ENCODE measurements at regions not wholly inside any gene's neighbourhood (a gene's known extent, or its start where the extent isn't known, plus 50 kb on each side); places are given as distances from the start of the nearest gene placed in this dataset.

GRCh38 chr6:25028328-25028727 lies 92.6 kb upstream of the RIPOR2 start:
- Histone ChIP-seq H3K9ac (ENCODE audit: low read length) (no peak overlapping the region), H3K27ac (ENCODE audit: low read depth, low read length) (no peak overlapping the region), H3K4me1 (ENCODE audit: control insufficient read depth, insufficient read depth, low read length) (no peaks in the 10 kb centered on the region), H3K27me3 (ENCODE audit: control insufficient read depth, insufficient read depth, low read length) (no peaks in the 10 kb centered on the region), H3K36me3 (ENCODE audit: control insufficient read depth, insufficient read depth, low read length) (no peaks in the 10 kb centered on the region), H3K4me3 (ENCODE audit: low read length) (no peak overlapping the region)

DNA sequence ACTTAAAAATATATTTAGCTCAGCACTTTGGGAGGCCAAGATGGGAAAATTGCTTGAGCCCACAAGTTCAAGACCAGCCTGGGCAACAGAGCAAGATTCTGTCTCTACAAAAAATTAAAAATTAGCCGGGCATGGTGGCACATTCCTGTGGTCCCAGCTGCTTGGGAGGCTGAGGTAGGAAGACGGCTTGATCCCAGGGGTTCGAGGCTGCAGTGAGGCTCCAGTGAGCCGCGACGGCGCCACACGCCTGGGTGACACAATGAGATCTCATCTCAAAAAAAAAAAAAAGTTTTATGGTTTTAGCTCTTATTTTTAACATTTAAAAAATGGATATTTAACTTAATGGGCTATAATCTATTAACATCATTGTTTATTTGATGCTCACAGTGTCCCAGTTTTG lies 97.2 kb upstream of the RIPOR2 start:
- Histone ChIP-seq H3K4me1 (ENCODE audit: control insufficient read depth, insufficient read depth, low read length) (no peaks in the 10 kb centered on the region), H3K27ac (ENCODE audit: low read depth, low read length) (no peak overlapping the region), H3K27me3 (ENCODE audit: control insufficient read depth, insufficient read depth, low read length) (no peaks in the 10 kb centered on the region), H3K9ac (ENCODE audit: low read length) (no peak overlapping the region), H3K36me3 (ENCODE audit: control insufficient read depth, insufficient read depth, low read length) (no peaks in the 10 kb centered on the region), H3K4me3 (ENCODE audit: low read length) (no peak overlapping the region)

DNA sequence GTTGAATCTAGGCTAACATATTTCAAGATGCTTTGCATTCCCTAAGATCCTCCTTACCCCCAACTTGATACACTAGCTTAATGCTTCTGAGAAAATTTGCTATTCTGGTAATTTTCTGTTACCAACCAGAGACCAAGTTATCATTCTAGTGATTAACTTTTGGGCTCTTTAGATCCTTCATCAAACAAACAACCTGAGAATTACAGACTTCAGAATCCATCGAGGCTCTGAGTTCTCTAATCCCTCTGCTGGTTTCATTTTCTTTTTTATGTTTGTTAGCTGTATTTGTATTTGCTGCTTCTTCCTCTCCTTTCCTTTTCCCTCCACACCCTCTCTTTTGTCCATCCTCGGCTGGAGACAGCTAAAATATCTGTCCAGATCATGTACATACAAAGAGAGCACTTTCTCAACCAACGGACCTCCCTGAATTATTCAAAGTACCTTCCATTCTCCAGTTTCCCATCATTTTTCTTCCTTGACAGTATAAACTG lies 98.7 kb upstream of the RIPOR2 start:
- Histone ChIP-seq H3K27me3 (ENCODE audit: control insufficient read depth, insufficient read depth, low read length) (no peaks in the 10 kb centered on the region), H3K9ac (ENCODE audit: low read length) (no peak overlapping the region), H3K27ac (ENCODE audit: low read depth, low read length) (no peak overlapping the region), H3K4me1 (ENCODE audit: control insufficient read depth, insufficient read depth, low read length) (no peaks in the 10 kb centered on the region), H3K4me3 (ENCODE audit: low read length) (no peak overlapping the region), H3K36me3 (ENCODE audit: control insufficient read depth, insufficient read depth, low read length) (no peaks in the 10 kb centered on the region)

- Histone ChIP-seq H3K27ac (ENCODE audit: low read depth, low read length) (no peak overlapping the region), H3K4me3 (ENCODE audit: low read length) (peak overlapping the region; percentile 16)
Observed at GRCh38 chr6:25035174-25035511, 99.4 kb upstream of the RIPOR2 start.

DNA sequence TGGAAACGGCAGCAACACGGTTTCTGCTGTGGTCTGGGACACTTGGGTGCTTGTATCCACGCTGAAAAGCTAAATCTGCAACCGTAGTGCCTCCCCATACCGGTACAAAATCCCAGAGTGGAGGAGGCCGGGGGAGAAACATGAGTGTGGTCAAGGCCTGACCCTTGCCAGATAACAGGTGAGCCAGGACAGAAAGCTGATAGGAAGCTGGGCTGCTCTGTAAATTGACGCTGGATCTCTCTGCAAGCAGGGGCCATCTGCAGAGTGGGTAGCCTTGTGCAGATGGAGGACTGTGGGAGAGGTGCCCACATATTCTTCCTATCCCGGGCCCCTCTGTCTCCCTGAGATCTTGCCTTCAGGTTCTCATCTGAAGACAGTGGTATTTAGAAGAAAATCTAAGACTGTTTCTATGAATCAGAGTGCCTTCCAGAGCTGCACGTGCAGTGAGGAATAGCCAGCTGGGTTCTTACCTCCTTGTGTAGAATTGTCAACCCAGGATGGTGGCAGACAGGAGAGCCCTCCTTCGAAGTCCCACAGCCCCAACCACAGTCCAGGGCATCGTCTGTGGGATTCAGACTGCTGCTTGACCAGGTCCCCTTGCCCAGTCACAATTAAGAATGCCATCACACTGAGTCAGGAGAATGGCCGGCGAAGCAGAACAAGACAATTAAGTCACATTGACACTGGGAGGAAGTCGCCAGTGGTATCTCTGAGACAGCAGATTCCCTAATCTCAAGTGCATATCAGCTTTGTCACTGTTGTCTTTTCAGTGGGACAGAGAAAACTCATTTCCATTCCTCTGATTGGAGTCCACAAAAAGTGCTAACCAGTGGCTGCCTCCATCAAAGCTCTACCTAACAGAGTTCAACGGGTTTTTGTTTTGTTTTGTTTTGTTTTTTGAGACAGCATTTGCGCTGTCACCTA lies 100.0 kb upstream of the RIPOR2 start:
- no peaks in the 10 kb centered on the region for H3K36me3 ChIP-seq (ENCODE audit: control insufficient read depth, insufficient read depth, low read length)
- H3K27ac ChIP-seq (ENCODE audit: low read depth, low read length) = no peak overlapping the region
- no peaks in the 10 kb centered on the region for H3K4me1 ChIP-seq (ENCODE audit: control insufficient read depth, insufficient read depth, low read length)
- H3K4me3 ChIP-seq (ENCODE audit: low read length) = peak overlapping the region; percentile 16
- H3K9ac ChIP-seq (ENCODE audit: low read length) = no peak overlapping the region
- no peaks in the 10 kb centered on the region for H3K27me3 ChIP-seq (ENCODE audit: control insufficient read depth, insufficient read depth, low read length)

More at GRCh38 chr6:25035174-25035511, 99.4 kb upstream of the RIPOR2 start:
- Histone ChIP-seq H3K4me1 (ENCODE audit: control insufficient read depth, insufficient read depth, low read length) (no peaks in the 10 kb centered on the region), H3K36me3 (ENCODE audit: control insufficient read depth, insufficient read depth, low read length) (no peaks in the 10 kb centered on the region), H3K27me3 (ENCODE audit: control insufficient read depth, insufficient read depth, low read length) (no peaks in the 10 kb centered on the region), H3K9ac (ENCODE audit: low read length) (no peak overlapping the region)

- H3K36me3 ChIP-seq (ENCODE audit: control insufficient read depth, insufficient read depth, low read length) = no peaks in the 10 kb centered on the region
- H3K4me3 ChIP-seq (ENCODE audit: low read length) = no peak overlapping the region
- no peak overlapping the region for H3K27ac ChIP-seq (ENCODE audit: low read depth, low read length)
- no peaks in the 10 kb centered on the region for H3K4me1 ChIP-seq (ENCODE audit: control insufficient read depth, insufficient read depth, low read length)
- H3K27me3 ChIP-seq (ENCODE audit: control insufficient read depth, insufficient read depth, low read length) = no peaks in the 10 kb centered on the region
- H3K9ac ChIP-seq (ENCODE audit: low read length) = no peak overlapping the region
Observed at GRCh38 chr6:25036461-25036860, 100.7 kb upstream of the RIPOR2 start.

GRCh38 chr6:25038300-25038699 lies 102.5 kb upstream of the RIPOR2 start:
- Histone ChIP-seq H3K27me3 (ENCODE audit: control insufficient read depth, insufficient read depth, low read length) (no peaks in the 10 kb centered on the region), H3K9ac (ENCODE audit: low read length) (no peak overlapping the region), H3K4me1 (ENCODE audit: control insufficient read depth, insufficient read depth, low read length) (no peaks in the 10 kb centered on the region), H3K27ac (ENCODE audit: low read depth, low read length) (no peak overlapping the region), H3K36me3 (ENCODE audit: control insufficient read depth, insufficient read depth, low read length) (no peaks in the 10 kb centered on the region), H3K4me3 (ENCODE audit: low read length) (no peak overlapping the region)

DNA sequence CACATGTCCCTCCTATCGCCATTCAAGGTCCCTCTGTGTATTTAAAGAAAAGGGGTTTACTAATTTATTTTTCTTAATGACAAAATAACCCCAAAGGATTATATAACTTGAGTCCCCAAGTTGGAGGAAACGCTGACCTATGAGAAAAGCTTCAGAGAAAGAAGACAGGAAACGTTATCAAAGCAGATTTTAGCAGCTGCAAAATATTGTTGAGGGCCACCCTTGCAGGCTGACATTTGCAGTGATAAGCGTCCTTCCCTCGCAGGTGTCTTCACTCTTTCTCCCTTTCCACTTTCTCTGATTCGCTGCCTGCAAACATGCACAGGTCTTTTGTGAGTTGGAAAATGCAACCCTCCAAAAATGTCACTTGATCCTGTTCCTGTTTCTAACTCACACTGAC lies 103.2 kb upstream of the RIPOR2 start:
- no peak overlapping the region for H3K27ac ChIP-seq (ENCODE audit: low read depth, low read length)
- H3K9ac ChIP-seq (ENCODE audit: low read length) = no peak overlapping the region
- no peak overlapping the region for H3K4me3 ChIP-seq (ENCODE audit: low read length)
- H3K36me3 ChIP-seq (ENCODE audit: control insufficient read depth, insufficient read depth, low read length) = no peaks in the 10 kb centered on the region
- no peaks in the 10 kb centered on the region for H3K27me3 ChIP-seq (ENCODE audit: control insufficient read depth, insufficient read depth, low read length)
- no peaks in the 10 kb centered on the region for H3K4me1 ChIP-seq (ENCODE audit: control insufficient read depth, insufficient read depth, low read length)

- no peaks in the 10 kb centered on the region for H3K4me1 ChIP-seq (ENCODE audit: control insufficient read depth, insufficient read depth, low read length)
- peak overlapping the region; percentile 38 for H3K4me3 ChIP-seq (ENCODE audit: low read length)
- no peak overlapping the region for H3K27ac ChIP-seq (ENCODE audit: low read depth, low read length)
Observed at GRCh38 chr6:25041485-25042035, 105.8 kb upstream of the RIPOR2 start.

GRCh38 chr6:25042036-25042521 lies 106.3 kb upstream of the RIPOR2 start:
- Histone ChIP-seq H3K36me3 (ENCODE audit: control insufficient read depth, insufficient read depth, low read length) (no peaks in the 10 kb centered on the region), H3K27me3 (ENCODE audit: control insufficient read depth, insufficient read depth, low read length) (no peaks in the 10 kb centered on the region), H3K9ac (ENCODE audit: low read length) (no peak overlapping the region), H3K27ac (ENCODE audit: low read depth, low read length) (no peak overlapping the region), H3K4me1 (ENCODE audit: control insufficient read depth, insufficient read depth, low read length) (no peaks in the 10 kb centered on the region), H3K4me3 (ENCODE audit: low read length) (no peak overlapping the region)

More at GRCh38 chr6:25041485-25042035, 105.8 kb upstream of the RIPOR2 start:
- Histone ChIP-seq H3K9ac (ENCODE audit: low read length) (no peak overlapping the region), H3K27me3 (ENCODE audit: control insufficient read depth, insufficient read depth, low read length) (no peaks in the 10 kb centered on the region), H3K36me3 (ENCODE audit: control insufficient read depth, insufficient read depth, low read length) (no peaks in the 10 kb centered on the region)

DNA sequence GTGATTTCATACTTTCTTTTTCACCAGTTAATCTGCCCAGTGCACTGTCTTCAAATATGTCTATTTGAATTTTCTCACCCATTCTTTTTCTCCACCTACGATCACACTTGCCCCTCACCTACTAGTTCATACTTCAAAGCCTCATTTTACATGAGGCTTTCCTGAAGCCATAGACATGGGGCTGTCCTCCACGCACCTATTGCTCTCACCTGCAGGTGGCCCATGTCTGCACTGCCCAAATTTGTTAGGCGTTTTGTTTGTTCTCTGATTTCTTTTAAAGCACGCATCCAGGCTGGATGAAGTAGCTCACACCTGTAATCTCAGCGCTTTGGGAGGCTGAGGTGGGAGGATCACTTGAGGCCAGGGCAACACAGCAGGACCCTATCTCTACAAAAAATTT lies 106.8 kb upstream of the RIPOR2 start:
- Histone ChIP-seq H3K4me1 (ENCODE audit: control insufficient read depth, insufficient read depth, low read length) (no peaks in the 10 kb centered on the region), H3K27ac (ENCODE audit: low read depth, low read length) (no peak overlapping the region), H3K9ac (ENCODE audit: low read length) (no peak overlapping the region), H3K27me3 (ENCODE audit: control insufficient read depth, insufficient read depth, low read length) (no peaks in the 10 kb centered on the region), H3K4me3 (ENCODE audit: low read length) (no peak overlapping the region), H3K36me3 (ENCODE audit: control insufficient read depth, insufficient read depth, low read length) (no peaks in the 10 kb centered on the region)

- H3K4me3 ChIP-seq (ENCODE audit: low read length) = no peak overlapping the region
- no peak overlapping the region for H3K9ac ChIP-seq (ENCODE audit: low read length)
- H3K27me3 ChIP-seq (ENCODE audit: control insufficient read depth, insufficient read depth, low read length) = no peaks in the 10 kb centered on the region
- no peaks in the 10 kb centered on the region for H3K36me3 ChIP-seq (ENCODE audit: control insufficient read depth, insufficient read depth, low read length)
- no peaks in the 10 kb centered on the region for H3K4me1 ChIP-seq (ENCODE audit: control insufficient read depth, insufficient read depth, low read length)
- no peak overlapping the region for H3K27ac ChIP-seq (ENCODE audit: low read depth, low read length)
Observed at GRCh38 chr6:25042984-25043725, 107.4 kb upstream of the RIPOR2 start.

Data from rectal smooth muscle tissue (tissue), 1 donor.